ENCODE measurements at regions not wholly inside any gene's neighbourhood (a gene's known extent, or its start where the extent isn't known, plus 50 kb on each side); places are given as distances from the start of the nearest gene placed in this dataset.

- peaks cover 4% of the 10 kb centered on the region for H3K9me3 ChIP-seq (ENCODE audit: control insufficient read depth, low read length)
- 71% methylated on average over 1 of the region's 1 CpG; no CpG with 5 or more reads in 1 of the 2 experiments for WGBS, 2 experiments (ENCODE audit: insufficient coverage in 2 of 2)
These were observed 360.8 kb downstream of the EPM2A start for GRCh38 chr6:145374570-145374969.

GRCh38 chr6:145375502-145375901 is 359.8 kb downstream of the EPM2A start:
- Histone ChIP-seq H3K4me1 (ENCODE audit: control insufficient read depth, insufficient read depth, low read length, poor library complexity, severe bottlenecking) (no peaks in the 10 kb centered on the region), H3K4me3 (ENCODE audit: extremely low read depth, insufficient read depth, low read length, poor library complexity, severe bottlenecking) (no peak overlapping the region), H3K27ac (ENCODE audit: low read depth, low read length, severe bottlenecking) (no peak overlapping the region), H3K36me3 (ENCODE audit: control insufficient read depth, insufficient read depth, low read length) (no peaks in the 10 kb centered on the region), H3K9me3 (ENCODE audit: control insufficient read depth, low read length) (peaks cover 4% of the 10 kb centered on the region)
- 85 to 100% methylated on average over 3 to 4 of the region's 4 CpGs for WGBS, 2 experiments (ENCODE audit: insufficient coverage in 2 of 2)

More at GRCh38 chr6:145374570-145374969, 360.8 kb downstream of the EPM2A start:
- H3K36me3 ChIP-seq (ENCODE audit: control insufficient read depth, insufficient read depth, low read length): no peaks in the 10 kb centered on the region
- H3K27ac ChIP-seq (ENCODE audit: low read depth, low read length, severe bottlenecking): no peak overlapping the region
- no peaks in the 10 kb centered on the region for H3K4me1 ChIP-seq (ENCODE audit: control insufficient read depth, insufficient read depth, low read length, poor library complexity, severe bottlenecking)
- no peak overlapping the region for H3K4me3 ChIP-seq (ENCODE audit: extremely low read depth, insufficient read depth, low read length, poor library complexity, severe bottlenecking)

GRCh38 chr6:145380186-145380585 is 355.1 kb downstream of the EPM2A start:
- WGBS, 2 experiments (ENCODE audit: insufficient coverage in 2 of 2): 100% methylated on average over 1 of the region's 1 CpG; no CpG with 5 or more reads in 1 of the 2 experiments
- no peak overlapping the region for H3K27ac ChIP-seq (ENCODE audit: low read depth, low read length, severe bottlenecking)
- no peaks in the 10 kb centered on the region for H3K4me1 ChIP-seq (ENCODE audit: control insufficient read depth, insufficient read depth, low read length, poor library complexity, severe bottlenecking)
- no peak overlapping the region for H3K4me3 ChIP-seq (ENCODE audit: extremely low read depth, insufficient read depth, low read length, poor library complexity, severe bottlenecking)
- no peaks in the 10 kb centered on the region for H3K36me3 ChIP-seq (ENCODE audit: control insufficient read depth, insufficient read depth, low read length)
- H3K9me3 ChIP-seq (ENCODE audit: control insufficient read depth, low read length): peaks cover 4% of the 10 kb centered on the region

GRCh38 chr6:145381941-145382340 is 353.4 kb downstream of the EPM2A start:
- no peaks in the 10 kb centered on the region for H3K4me1 ChIP-seq (ENCODE audit: control insufficient read depth, insufficient read depth, low read length, poor library complexity, severe bottlenecking)
- no peak overlapping the region for H3K4me3 ChIP-seq (ENCODE audit: extremely low read depth, insufficient read depth, low read length, poor library complexity, severe bottlenecking)
- no peaks in the 10 kb centered on the region for H3K36me3 ChIP-seq (ENCODE audit: control insufficient read depth, insufficient read depth, low read length)
- 100% methylated on average over 1 of the region's 3 CpGs; no CpG with 5 or more reads in 1 of the 2 experiments for WGBS, 2 experiments (ENCODE audit: insufficient coverage in 2 of 2)
- peaks cover 4% of the 10 kb centered on the region for H3K9me3 ChIP-seq (ENCODE audit: control insufficient read depth, low read length)
- H3K27ac ChIP-seq (ENCODE audit: low read depth, low read length, severe bottlenecking): no peak overlapping the region

- Histone ChIP-seq H3K4me1 (ENCODE audit: control insufficient read depth, insufficient read depth, low read length, poor library complexity, severe bottlenecking) (no peaks in the 10 kb centered on the region), H3K36me3 (ENCODE audit: control insufficient read depth, insufficient read depth, low read length) (no peaks in the 10 kb centered on the region), H3K9me3 (ENCODE audit: control insufficient read depth, low read length) (no peaks in the 10 kb centered on the region), H3K27ac (ENCODE audit: low read depth, low read length, severe bottlenecking) (no peak overlapping the region), H3K4me3 (ENCODE audit: extremely low read depth, insufficient read depth, low read length, poor library complexity, severe bottlenecking) (no peak overlapping the region)
- WGBS, 2 experiments (ENCODE audit: insufficient coverage in 2 of 2): 90 to 100% methylated on average over 2 of the region's 3 CpGs
These were observed 351.9 kb downstream of the EPM2A start for GRCh38 chr6:145383428-145383827.

GRCh38 chr6:145384503-145384902 is 350.8 kb downstream of the EPM2A start:
- Histone ChIP-seq H3K27ac (ENCODE audit: low read depth, low read length, severe bottlenecking) (no peak overlapping the region), H3K9me3 (ENCODE audit: control insufficient read depth, low read length) (no peaks in the 10 kb centered on the region), H3K4me3 (ENCODE audit: extremely low read depth, insufficient read depth, low read length, poor library complexity, severe bottlenecking) (no peak overlapping the region), H3K4me1 (ENCODE audit: control insufficient read depth, insufficient read depth, low read length, poor library complexity, severe bottlenecking) (no peaks in the 10 kb centered on the region), H3K36me3 (ENCODE audit: control insufficient read depth, insufficient read depth, low read length) (no peaks in the 10 kb centered on the region)

- Histone ChIP-seq H3K4me1 (ENCODE audit: control insufficient read depth, insufficient read depth, low read length, poor library complexity, severe bottlenecking) (no peaks in the 10 kb centered on the region), H3K4me3 (ENCODE audit: extremely low read depth, insufficient read depth, low read length, poor library complexity, severe bottlenecking) (no peak overlapping the region), H3K9me3 (ENCODE audit: control insufficient read depth, low read length) (no peaks in the 10 kb centered on the region), H3K27ac (ENCODE audit: low read depth, low read length, severe bottlenecking) (no peak overlapping the region), H3K36me3 (ENCODE audit: control insufficient read depth, insufficient read depth, low read length) (no peaks in the 10 kb centered on the region)
- no CpG with 5 or more reads among the region's 1 CpG for WGBS, 2 experiments (ENCODE audit: insufficient coverage in 2 of 2)
These were observed 338.8 kb downstream of the EPM2A start for GRCh38 chr6:145396499-145396898.

- no peaks in the 10 kb centered on the region for H3K36me3 ChIP-seq (ENCODE audit: control insufficient read depth, insufficient read depth, low read length)
- no peak overlapping the region for H3K4me3 ChIP-seq (ENCODE audit: extremely low read depth, insufficient read depth, low read length, poor library complexity, severe bottlenecking)
- no peaks in the 10 kb centered on the region for H3K9me3 ChIP-seq (ENCODE audit: control insufficient read depth, low read length)
- WGBS, 2 experiments (ENCODE audit: insufficient coverage in 2 of 2): 68% methylated on average over 3 of the region's 4 CpGs; no CpG with 5 or more reads in 1 of the 2 experiments
- no peak overlapping the region for H3K27ac ChIP-seq (ENCODE audit: low read depth, low read length, severe bottlenecking)
- no peaks in the 10 kb centered on the region for H3K4me1 ChIP-seq (ENCODE audit: control insufficient read depth, insufficient read depth, low read length, poor library complexity, severe bottlenecking)
These were observed 334.8 kb downstream of the EPM2A start for GRCh38 chr6:145400508-145400907.

- H3K36me3 ChIP-seq (ENCODE audit: control insufficient read depth, insufficient read depth, low read length): no peaks in the 10 kb centered on the region
These were observed 330.2 kb downstream of the EPM2A start for GRCh38 chr6:145405006-145405551.

GRCh38 chr6:145406783-145407182 is 328.5 kb downstream of the EPM2A start:
- H3K4me1 ChIP-seq (ENCODE audit: control insufficient read depth, insufficient read depth, low read length, poor library complexity, severe bottlenecking): no peaks in the 10 kb centered on the region
- no peaks in the 10 kb centered on the region for H3K9me3 ChIP-seq (ENCODE audit: control insufficient read depth, low read length)
- H3K27ac ChIP-seq (ENCODE audit: low read depth, low read length, severe bottlenecking): no peak overlapping the region
- WGBS, 2 experiments (ENCODE audit: insufficient coverage in 2 of 2): 90 to 92% methylated on average over 2 to 3 of the region's 4 CpGs
- no peaks in the 10 kb centered on the region for H3K36me3 ChIP-seq (ENCODE audit: control insufficient read depth, insufficient read depth, low read length)
- H3K4me3 ChIP-seq (ENCODE audit: extremely low read depth, insufficient read depth, low read length, poor library complexity, severe bottlenecking): no peak overlapping the region

More at GRCh38 chr6:145405006-145405551, 330.2 kb downstream of the EPM2A start:
- no peaks in the 10 kb centered on the region for H3K9me3 ChIP-seq (ENCODE audit: control insufficient read depth, low read length)
- no peak overlapping the region for H3K27ac ChIP-seq (ENCODE audit: low read depth, low read length, severe bottlenecking)
- no peaks in the 10 kb centered on the region for H3K4me1 ChIP-seq (ENCODE audit: control insufficient read depth, insufficient read depth, low read length, poor library complexity, severe bottlenecking)
- 79 to 92% methylated on average over 2 to 4 of the region's 5 CpGs for WGBS, 2 experiments (ENCODE audit: insufficient coverage in 2 of 2)
- no peak overlapping the region for H3K4me3 ChIP-seq (ENCODE audit: extremely low read depth, insufficient read depth, low read length, poor library complexity, severe bottlenecking)

- Histone ChIP-seq H3K4me1 (ENCODE audit: control insufficient read depth, insufficient read depth, low read length, poor library complexity, severe bottlenecking) (no peaks in the 10 kb centered on the region), H3K4me3 (ENCODE audit: extremely low read depth, insufficient read depth, low read length, poor library complexity, severe bottlenecking) (no peak overlapping the region), H3K36me3 (ENCODE audit: control insufficient read depth, insufficient read depth, low read length) (no peaks in the 10 kb centered on the region), H3K9me3 (ENCODE audit: control insufficient read depth, low read length) (no peaks in the 10 kb centered on the region), H3K27ac (ENCODE audit: low read depth, low read length, severe bottlenecking) (no peak overlapping the region)
- 77 to 88% methylated on average over 2 of the region's 2 CpGs for WGBS, 2 experiments (ENCODE audit: insufficient coverage in 2 of 2)
These were observed 319.7 kb downstream of the EPM2A start for GRCh38 chr6:145415616-145416015.
